ENCODE measurements at regions not wholly inside any gene's neighbourhood (a gene's known extent, or its start where the extent isn't known, plus 50 kb on each side); places are given as distances from the start of the nearest gene placed in this dataset.

DNA sequence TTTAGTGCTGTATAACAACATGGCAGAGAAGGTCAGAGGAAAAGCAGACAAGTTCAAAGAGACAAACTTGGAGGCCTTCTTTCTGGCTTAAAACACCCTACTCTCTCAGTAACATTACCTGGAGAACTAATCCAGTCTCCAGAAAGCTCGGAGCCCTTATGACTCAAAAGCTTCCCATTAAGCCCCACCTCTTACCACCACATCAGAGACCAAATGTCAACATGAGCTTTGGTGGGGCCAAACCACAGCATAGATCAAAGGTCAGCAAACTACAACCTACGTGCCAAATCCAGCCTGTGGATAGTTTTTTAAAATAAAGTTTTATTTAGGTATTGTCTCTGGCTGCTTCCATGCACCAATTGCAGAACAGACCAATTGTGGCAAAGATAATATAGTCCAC, 589.9 kb downstream of the DNAH5 start (continued):
- TF ChIP-seq, protein P1, sequence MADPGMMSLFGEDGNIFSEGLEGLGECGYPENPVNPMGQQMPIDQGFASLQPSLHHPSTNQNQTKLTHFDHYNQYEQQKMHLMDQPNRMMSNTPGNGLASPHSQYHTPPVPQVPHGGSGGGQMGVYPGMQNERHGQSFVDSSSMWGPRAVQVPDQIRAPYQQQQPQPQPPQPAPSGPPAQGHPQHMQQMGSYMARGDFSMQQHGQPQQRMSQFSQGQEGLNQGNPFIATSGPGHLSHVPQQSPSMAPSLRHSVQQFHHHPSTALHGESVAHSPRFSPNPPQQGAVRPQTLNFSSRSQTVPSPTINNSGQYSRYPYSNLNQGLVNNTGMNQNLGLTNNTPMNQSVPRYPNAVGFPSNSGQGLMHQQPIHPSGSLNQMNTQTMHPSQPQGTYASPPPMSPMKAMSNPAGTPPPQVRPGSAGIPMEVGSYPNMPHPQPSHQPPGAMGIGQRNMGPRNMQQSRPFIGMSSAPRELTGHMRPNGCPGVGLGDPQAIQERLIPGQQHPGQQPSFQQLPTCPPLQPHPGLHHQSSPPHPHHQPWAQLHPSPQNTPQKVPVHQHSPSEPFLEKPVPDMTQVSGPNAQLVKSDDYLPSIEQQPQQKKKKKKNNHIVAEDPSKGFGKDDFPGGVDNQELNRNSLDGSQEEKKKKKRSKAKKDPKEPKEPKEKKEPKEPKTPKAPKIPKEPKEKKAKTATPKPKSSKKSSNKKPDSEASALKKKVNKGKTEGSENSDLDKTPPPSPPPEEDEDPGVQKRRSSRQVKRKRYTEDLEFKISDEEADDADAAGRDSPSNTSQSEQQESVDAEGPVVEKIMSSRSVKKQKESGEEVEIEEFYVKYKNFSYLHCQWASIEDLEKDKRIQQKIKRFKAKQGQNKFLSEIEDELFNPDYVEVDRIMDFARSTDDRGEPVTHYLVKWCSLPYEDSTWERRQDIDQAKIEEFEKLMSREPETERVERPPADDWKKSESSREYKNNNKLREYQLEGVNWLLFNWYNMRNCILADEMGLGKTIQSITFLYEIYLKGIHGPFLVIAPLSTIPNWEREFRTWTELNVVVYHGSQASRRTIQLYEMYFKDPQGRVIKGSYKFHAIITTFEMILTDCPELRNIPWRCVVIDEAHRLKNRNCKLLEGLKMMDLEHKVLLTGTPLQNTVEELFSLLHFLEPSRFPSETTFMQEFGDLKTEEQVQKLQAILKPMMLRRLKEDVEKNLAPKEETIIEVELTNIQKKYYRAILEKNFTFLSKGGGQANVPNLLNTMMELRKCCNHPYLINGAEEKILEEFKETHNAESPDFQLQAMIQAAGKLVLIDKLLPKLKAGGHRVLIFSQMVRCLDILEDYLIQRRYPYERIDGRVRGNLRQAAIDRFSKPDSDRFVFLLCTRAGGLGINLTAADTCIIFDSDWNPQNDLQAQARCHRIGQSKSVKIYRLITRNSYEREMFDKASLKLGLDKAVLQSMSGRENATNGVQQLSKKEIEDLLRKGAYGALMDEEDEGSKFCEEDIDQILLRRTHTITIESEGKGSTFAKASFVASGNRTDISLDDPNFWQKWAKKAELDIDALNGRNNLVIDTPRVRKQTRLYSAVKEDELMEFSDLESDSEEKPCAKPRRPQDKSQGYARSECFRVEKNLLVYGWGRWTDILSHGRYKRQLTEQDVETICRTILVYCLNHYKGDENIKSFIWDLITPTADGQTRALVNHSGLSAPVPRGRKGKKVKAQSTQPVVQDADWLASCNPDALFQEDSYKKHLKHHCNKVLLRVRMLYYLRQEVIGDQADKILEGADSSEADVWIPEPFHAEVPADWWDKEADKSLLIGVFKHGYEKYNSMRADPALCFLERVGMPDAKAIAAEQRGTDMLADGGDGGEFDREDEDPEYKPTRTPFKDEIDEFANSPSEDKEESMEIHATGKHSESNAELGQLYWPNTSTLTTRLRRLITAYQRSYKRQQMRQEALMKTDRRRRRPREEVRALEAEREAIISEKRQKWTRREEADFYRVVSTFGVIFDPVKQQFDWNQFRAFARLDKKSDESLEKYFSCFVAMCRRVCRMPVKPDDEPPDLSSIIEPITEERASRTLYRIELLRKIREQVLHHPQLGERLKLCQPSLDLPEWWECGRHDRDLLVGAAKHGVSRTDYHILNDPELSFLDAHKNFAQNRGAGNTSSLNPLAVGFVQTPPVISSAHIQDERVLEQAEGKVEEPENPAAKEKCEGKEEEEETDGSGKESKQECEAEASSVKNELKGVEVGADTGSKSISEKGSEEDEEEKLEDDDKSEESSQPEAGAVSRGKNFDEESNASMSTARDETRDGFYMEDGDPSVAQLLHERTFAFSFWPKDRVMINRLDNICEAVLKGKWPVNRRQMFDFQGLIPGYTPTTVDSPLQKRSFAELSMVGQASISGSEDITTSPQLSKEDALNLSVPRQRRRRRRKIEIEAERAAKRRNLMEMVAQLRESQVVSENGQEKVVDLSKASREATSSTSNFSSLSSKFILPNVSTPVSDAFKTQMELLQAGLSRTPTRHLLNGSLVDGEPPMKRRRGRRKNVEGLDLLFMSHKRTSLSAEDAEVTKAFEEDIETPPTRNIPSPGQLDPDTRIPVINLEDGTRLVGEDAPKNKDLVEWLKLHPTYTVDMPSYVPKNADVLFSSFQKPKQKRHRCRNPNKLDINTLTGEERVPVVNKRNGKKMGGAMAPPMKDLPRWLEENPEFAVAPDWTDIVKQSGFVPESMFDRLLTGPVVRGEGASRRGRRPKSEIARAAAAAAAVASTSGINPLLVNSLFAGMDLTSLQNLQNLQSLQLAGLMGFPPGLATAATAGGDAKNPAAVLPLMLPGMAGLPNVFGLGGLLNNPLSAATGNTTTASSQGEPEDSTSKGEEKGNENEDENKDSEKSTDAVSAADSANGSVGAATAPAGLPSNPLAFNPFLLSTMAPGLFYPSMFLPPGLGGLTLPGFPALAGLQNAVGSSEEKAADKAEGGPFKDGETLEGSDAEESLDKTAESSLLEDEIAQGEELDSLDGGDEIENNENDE (IDR thresholded peaks at IDR 0.05; ENCODE audit: insufficient replicate concordance, low read length), result no peak
- no peak for TF ChIP-seq SP2 (IDR thresholded peaks at IDR 0.05; ENCODE audit: low read length)

Data from H1 (cell line).